Activated CD4-positive, alpha-beta memory T cell treated with anti-CD3 and anti-CD28 coated beads for 36 hours (primary cell): ENCODE measurements at regions not wholly inside any gene's neighbourhood (a gene's known extent, or its start where the extent isn't known, plus 50 kb on each side); places are given as distances from the start of the nearest gene placed in this dataset.
"Not testable (repeated sequence)": the region's sequence is repeated elsewhere in the genome, so short reads cannot be mapped to it uniquely, and the experiment has no call there.

Experiments used
- CTCF ChIA-PET: fragments of 350-600 bp; sonication (Branson Sonifier 250); formaldehyde crosslinking; loops from one replicate; lab custom pipeline; 2021; ENCODE audit warnings: antibody characterized with exemption, inconsistent platforms; lab: Charles Lee
- POLR2A ChIA-PET: fragments of 350-600 bp; sonication (Branson Sonifier 250); formaldehyde crosslinking; loops from one replicate; lab custom pipeline; 2021; ENCODE audit warnings: antibody characterized with exemption; lab: Charles Lee
- DNase-seq: peaks from one replicate; pipeline ENCODE4 v3.0.0-alpha.2; 2020
- H3K27ac Mint-ChIP-seq: one replicate; pipeline ENCODE4 v1.8.0; 2021; ENCODE audit warnings: mixed read lengths
- H3K27me3 Mint-ChIP-seq: one replicate; pipeline ENCODE4 v1.8.0; 2021; ENCODE audit warnings: mixed read lengths
- H3K36me3 Mint-ChIP-seq: one replicate; pipeline ENCODE4 v1.8.0; 2021; ENCODE audit warnings: mixed read lengths
- H3K4me1 Mint-ChIP-seq: one replicate; pipeline ENCODE4 v1.8.0; 2021; ENCODE audit warnings: low read depth, mixed read lengths
- H3K4me3 Mint-ChIP-seq: one replicate; pipeline ENCODE4 v1.8.0; 2021; ENCODE audit warnings: mild to moderate bottlenecking, mixed read lengths
- H3K9me3 Mint-ChIP-seq: one replicate; pipeline ENCODE4 v1.8.0; 2021; ENCODE audit warnings: mixed read lengths
- intact Hi-C: fragments of 100-400 bp; cut with micrococcal nuclease; formaldehyde crosslinking; loops from one replicate; pipeline ENCODE4 v1.15.1; 2023

DNA sequence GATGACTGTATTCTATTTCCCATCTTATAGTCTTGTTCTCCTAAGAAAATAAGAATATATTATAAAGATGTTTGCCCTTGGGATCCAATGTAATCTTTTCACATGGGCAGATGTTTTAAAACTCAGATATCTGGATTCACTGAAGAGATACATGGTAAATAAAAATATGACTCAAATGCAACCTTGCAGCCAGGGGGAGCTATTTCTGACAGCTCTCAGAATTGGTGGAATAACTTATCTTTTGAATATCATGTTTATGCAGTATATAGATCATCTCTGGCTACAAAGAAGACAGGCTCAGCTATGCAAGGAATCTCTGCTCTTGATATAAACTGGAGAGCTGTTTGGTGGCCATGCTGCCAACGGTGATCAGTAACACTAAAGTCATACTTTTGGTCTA, 274.7 kb downstream of the GLUD2 start:
- Mint-ChIP-seq H3K27ac (no peak overlapping the region), H3K36me3 (no peaks in the 10 kb centered on the region), H3K4me1 (no peaks in the 10 kb centered on the region), H3K9me3 (no peaks in the 10 kb centered on the region), H3K4me3 (no peak overlapping the region), H3K27me3 (peaks cover 3% of the 10 kb centered on the region)
- intact Hi-C loops: no loop called here
- ChIA-PET POLR2A (no interaction called here), CTCF (interaction anchor here (0.8 to 1.4 kb wide), 2 partner anchors 8 to 532 kb away, joined by 3 to 4 read pairs; no protein-coding TSS in a partner anchor)
- no peak for DNase-seq

DNA sequence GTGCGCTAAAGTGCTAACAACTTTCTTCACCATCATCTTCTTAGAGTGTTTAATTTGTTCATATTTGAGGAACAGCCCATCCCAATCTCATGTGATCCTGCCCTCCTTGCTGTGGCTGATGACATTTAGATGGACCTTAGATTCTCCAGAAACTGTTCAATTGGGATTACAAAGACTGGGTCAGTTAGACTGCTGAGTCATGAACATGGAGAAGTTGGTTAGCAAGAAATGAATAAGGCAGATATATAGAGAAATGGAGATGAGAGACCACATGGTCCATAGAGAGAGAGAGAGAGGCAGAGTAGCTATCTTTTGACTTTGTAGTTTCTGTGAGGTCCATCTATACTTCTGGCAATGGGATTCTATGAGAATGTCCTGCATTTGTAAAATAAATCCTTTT, 275.9 kb downstream of the GLUD2 start:
- no peaks in the 10 kb centered on the region for H3K4me1 Mint-ChIP-seq
- no peak overlapping the region for H3K27ac Mint-ChIP-seq
- H3K27me3 Mint-ChIP-seq: peaks cover 3% of the 10 kb centered on the region
- POLR2A ChIA-PET: no interaction called here
- no peaks in the 10 kb centered on the region for H3K36me3 Mint-ChIP-seq
- CTCF ChIA-PET: interaction anchor here (1.4 kb wide), 1 partner anchor 533 kb away, joined by 4 read pairs; no protein-coding TSS in a partner anchor
- intact Hi-C loops: no loop called here
- H3K9me3 Mint-ChIP-seq: no peaks in the 10 kb centered on the region
- DNase-seq: no peak
- no peak overlapping the region for H3K4me3 Mint-ChIP-seq

GRCh38 chrX:121333942-121334341, 286.5 kb downstream of the GLUD2 start:
- Mint-ChIP-seq H3K4me1 (no peaks in the 10 kb centered on the region), H3K27me3 (no peaks in the 10 kb centered on the region), H3K27ac (no peak overlapping the region), H3K9me3 (no peaks in the 10 kb centered on the region), H3K4me3 (no peak overlapping the region), H3K36me3 (no peaks in the 10 kb centered on the region)
- intact Hi-C loops: no loop called here
- ChIA-PET POLR2A (no interaction called here), CTCF (no interaction called here)
- no peak for DNase-seq

DNA sequence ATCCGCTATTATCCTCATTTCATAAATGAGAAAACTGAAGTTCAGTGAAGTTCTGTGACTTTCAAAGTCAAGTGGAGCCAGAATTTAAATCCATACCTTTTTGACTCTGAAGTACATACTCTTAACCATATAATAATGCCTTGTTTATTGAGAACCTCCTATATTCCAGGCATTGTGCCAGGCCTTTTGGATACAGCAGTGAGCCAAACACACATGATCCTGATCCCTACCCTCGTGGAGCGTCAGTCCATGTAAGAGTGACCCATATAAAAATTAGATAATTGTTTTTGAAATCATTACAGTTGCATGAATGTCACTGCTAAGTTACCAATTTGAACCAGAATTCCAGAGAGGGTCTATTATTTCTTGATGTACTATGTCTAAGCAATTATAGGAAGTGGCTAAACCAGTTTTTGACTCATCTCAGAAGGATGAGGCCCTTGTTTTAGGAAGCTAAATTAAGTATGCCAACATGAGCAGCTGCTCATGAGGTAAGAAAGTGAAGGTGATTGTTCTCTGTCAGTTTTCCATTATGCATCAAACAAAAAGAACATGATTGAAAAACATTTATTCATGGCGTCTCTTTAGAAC, 289.5 kb downstream of the GLUD2 start:
- H3K27ac Mint-ChIP-seq: no peak overlapping the region

DNA sequence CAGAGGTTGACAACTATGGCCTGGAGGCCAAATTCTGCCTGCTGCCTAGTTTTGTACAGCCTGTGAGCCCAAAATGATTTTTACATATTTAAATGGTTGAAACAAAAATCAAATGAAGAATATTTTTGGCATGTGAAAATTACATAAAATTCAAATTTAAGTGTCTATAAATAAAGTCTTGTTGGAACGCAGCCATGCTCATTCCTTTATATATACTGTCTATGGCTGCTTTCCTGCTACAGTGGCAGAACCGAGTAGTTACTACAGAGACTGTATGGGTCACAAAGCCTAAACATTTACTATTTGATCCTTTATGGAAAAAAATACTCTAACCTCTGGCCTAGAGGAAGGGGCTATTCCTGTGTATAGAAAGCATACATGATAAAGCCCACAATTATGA, 290.4 kb downstream of the GLUD2 start:
- intact Hi-C loops: no loop called here
- Mint-ChIP-seq H3K27me3 (no peaks in the 10 kb centered on the region), H3K27ac (no peak overlapping the region), H3K9me3 (no peaks in the 10 kb centered on the region), H3K4me3 (no peak overlapping the region), H3K4me1 (no peaks in the 10 kb centered on the region), H3K36me3 (no peaks in the 10 kb centered on the region)
- ChIA-PET POLR2A (no interaction called here), CTCF (interaction anchor here (0.7 kb wide), 1 partner anchor 75 kb away, joined by 4 read pairs; no protein-coding TSS in a partner anchor)
- no peak for DNase-seq

More for the DNA sequence above, 289.5 kb downstream of the GLUD2 start:
- ChIA-PET CTCF (no interaction called here), POLR2A (no interaction called here)
- Mint-ChIP-seq H3K9me3 (no peaks in the 10 kb centered on the region), H3K36me3 (no peaks in the 10 kb centered on the region), H3K4me3 (no peak overlapping the region), H3K27me3 (no peaks in the 10 kb centered on the region), H3K4me1 (no peaks in the 10 kb centered on the region)
- no peak for DNase-seq
- intact Hi-C loops: no loop called here

- POLR2A ChIA-PET: no interaction called here
- Mint-ChIP-seq H3K4me3 (no peak overlapping the region), H3K27me3 (no peaks in the 10 kb centered on the region), H3K9me3 (peaks cover 3% of the 10 kb centered on the region), H3K4me1 (no peaks in the 10 kb centered on the region), H3K36me3 (no peaks in the 10 kb centered on the region), H3K27ac (no peak overlapping the region)
- intact Hi-C loops: no loop called here
- CTCF ChIA-PET: no interaction called here
- no peak for DNase-seq
These were observed 301.9 kb downstream of the GLUD2 start for GRCh38 chrX:121349263-121349662.

GRCh38 chrX:121356139-121356849, 308.9 kb downstream of the GLUD2 start:
- POLR2A ChIA-PET: no interaction called here
- H3K4me3 Mint-ChIP-seq: no peak overlapping the region

GRCh38 chrX:121356850-121357171, 309.4 kb downstream of the GLUD2 start:
- Mint-ChIP-seq H3K4me3 (no peak overlapping the region), H3K36me3 (no peaks in the 10 kb centered on the region), H3K27ac (no peak overlapping the region), H3K9me3 (no peaks in the 10 kb centered on the region), H3K27me3 (no peaks in the 10 kb centered on the region), H3K4me1 (no peaks in the 10 kb centered on the region)
- CTCF ChIA-PET: no interaction called here
- no peak for DNase-seq
- POLR2A ChIA-PET: no interaction called here
- intact Hi-C loops: no loop called here

More at GRCh38 chrX:121356139-121356849, 308.9 kb downstream of the GLUD2 start:
- CTCF ChIA-PET: no interaction called here
- no peaks in the 10 kb centered on the region for H3K27me3 Mint-ChIP-seq
- H3K9me3 Mint-ChIP-seq: peaks cover 3% of the 10 kb centered on the region
- no peaks in the 10 kb centered on the region for H3K4me1 Mint-ChIP-seq
- no peak for DNase-seq
- no peak overlapping the region for H3K27ac Mint-ChIP-seq
- no peaks in the 10 kb centered on the region for H3K36me3 Mint-ChIP-seq
- intact Hi-C loops: no loop called here

DNA sequence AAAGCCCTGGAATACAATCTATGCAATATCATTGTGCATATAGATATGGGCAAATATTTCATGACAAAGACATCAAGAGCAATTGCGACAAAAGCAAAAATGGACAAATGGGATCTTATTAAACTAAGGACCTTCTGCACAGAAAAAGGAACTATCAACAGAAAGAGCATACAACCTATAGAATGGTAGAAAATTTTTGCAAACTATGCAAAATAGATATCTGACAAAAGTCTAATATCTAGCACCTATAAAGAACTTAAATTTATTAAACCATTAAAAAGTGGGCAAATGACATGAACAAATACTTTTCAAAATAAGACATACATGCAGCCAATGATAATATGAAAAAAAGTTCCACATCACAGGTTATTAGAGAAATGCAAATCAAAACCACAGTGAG, 312.9 kb downstream of the GLUD2 start:
- Mint-ChIP-seq H3K36me3 (no peaks in the 10 kb centered on the region), H3K27ac (no peak overlapping the region), H3K4me1 (no peaks in the 10 kb centered on the region), H3K9me3 (no peaks in the 10 kb centered on the region), H3K27me3 (no peaks in the 10 kb centered on the region), H3K4me3 (no peak overlapping the region)
- POLR2A ChIA-PET: no interaction called here
- CTCF ChIA-PET: no interaction called here
- DNase-seq: no peak
- intact Hi-C loops: no loop called here

DNA sequence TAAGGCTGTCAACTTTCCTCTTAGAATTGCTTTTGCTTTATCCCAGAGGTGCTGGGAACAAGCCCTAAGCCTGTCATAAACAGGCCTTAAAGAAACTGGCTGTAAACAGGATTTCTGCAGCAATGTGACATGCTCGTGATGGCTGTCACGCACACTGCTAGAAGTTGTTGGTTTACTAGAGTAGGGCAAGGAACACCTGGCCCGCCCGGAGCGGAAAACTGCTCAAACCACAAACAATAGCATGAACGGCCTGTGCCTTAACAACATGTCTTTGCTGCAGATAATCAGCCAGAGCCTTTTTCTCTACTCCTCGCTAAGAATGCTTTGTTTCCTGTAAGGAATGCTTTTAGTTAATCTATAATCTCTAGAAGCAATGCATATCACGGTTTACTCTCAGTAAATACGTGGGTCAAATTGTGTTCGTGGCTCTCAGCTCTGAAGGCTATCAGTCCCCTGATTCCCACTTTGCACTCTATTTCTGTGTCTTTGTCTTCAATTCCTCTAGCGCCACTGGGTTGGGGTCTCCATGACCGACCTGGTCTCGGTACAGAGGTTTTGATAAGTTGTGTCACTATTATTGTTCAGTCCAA, 318.3 kb downstream of the GLUD2 start:
- Mint-ChIP-seq H3K36me3 (no peaks in the 10 kb centered on the region), H3K4me3 (no peak overlapping the region), H3K4me1 (no peaks in the 10 kb centered on the region), H3K9me3 (no peaks in the 10 kb centered on the region), H3K27me3 (no peaks in the 10 kb centered on the region), H3K27ac (no peak overlapping the region)
- no peak for DNase-seq
- intact Hi-C loops: no loop called here
- POLR2A ChIA-PET: no interaction called here
- CTCF ChIA-PET: no interaction called here

GRCh38 chrX:121374471-121374870, 327.1 kb downstream of the GLUD2 start:
- no peaks in the 10 kb centered on the region for H3K27me3 Mint-ChIP-seq
- no peak overlapping the region for H3K4me3 Mint-ChIP-seq
- CTCF ChIA-PET: no interaction called here
- H3K9me3 Mint-ChIP-seq: no peaks in the 10 kb centered on the region
- intact Hi-C loops: no loop called here
- H3K36me3 Mint-ChIP-seq: no peaks in the 10 kb centered on the region
- no peak for DNase-seq
- no peaks in the 10 kb centered on the region for H3K4me1 Mint-ChIP-seq
- POLR2A ChIA-PET: no interaction called here
- H3K27ac Mint-ChIP-seq: no peak overlapping the region

- DNase-seq, POLR2A ChIA-PET, H3K27me3 Mint-ChIP-seq, H3K4me3 Mint-ChIP-seq, intact Hi-C loops, H3K27ac Mint-ChIP-seq, H3K9me3 Mint-ChIP-seq, H3K4me1 Mint-ChIP-seq, CTCF ChIA-PET, H3K36me3 Mint-ChIP-seq: not testable (repeated sequence)
These were observed 334.5 kb downstream of the GLUD2 start for GRCh38 chrX:121381915-121382314.
